22Rv1 (cell line): ENCODE measurements at regions not wholly inside any gene's neighbourhood (a gene's known extent, or its start where the extent isn't known, plus 50 kb on each side); places are given as distances from the start of the nearest gene placed in this dataset.

Experiments used
- H3K27ac ChIP-seq: fragments of 450-650 bp; 2 replicates; pipeline ENCODE4 v1.5.1; 2017
- ZFX ChIP-seq: fragments of 450-650 bp; IDR thresholded peaks from 2 replicates; pipeline ENCODE4 v1.6.1; 2017; ENCODE audit warnings: antibody characterized with exemption, borderline replicate concordance
- TF ChIP-seq, protein P1 (sequence below): fragments of 450-650 bp; IDR thresholded peaks from 2 replicates; pipeline ENCODE4 v1.5.1; 2017; ENCODE audit warnings: mild to moderate bottlenecking

DNA sequence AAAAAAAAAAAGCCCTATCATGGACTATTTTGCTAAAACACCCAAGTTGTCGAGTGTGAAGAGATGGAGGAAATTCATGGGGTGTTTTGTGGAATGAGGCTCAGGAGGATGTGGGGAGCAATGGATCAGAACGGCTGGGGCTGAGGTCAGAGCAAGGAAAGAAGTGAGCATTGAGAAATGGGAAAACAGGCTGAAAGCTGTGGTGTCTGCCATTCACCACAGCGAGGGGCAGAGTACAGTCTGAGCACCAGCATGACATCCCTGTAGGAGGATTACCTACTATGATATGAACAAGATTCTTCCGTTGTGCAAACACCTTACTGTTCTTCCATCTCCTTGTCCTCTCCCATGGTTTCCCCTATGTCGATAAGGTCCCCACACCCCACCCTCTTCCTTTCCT lies 193.1 kb downstream of the TMEM114 start:
- TF ChIP-seq ZFX, result no peak
- TF ChIP-seq, protein P1, sequence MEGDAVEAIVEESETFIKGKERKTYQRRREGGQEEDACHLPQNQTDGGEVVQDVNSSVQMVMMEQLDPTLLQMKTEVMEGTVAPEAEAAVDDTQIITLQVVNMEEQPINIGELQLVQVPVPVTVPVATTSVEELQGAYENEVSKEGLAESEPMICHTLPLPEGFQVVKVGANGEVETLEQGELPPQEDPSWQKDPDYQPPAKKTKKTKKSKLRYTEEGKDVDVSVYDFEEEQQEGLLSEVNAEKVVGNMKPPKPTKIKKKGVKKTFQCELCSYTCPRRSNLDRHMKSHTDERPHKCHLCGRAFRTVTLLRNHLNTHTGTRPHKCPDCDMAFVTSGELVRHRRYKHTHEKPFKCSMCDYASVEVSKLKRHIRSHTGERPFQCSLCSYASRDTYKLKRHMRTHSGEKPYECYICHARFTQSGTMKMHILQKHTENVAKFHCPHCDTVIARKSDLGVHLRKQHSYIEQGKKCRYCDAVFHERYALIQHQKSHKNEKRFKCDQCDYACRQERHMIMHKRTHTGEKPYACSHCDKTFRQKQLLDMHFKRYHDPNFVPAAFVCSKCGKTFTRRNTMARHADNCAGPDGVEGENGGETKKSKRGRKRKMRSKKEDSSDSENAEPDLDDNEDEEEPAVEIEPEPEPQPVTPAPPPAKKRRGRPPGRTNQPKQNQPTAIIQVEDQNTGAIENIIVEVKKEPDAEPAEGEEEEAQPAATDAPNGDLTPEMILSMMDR, result no peak
- no peak overlapping the region for H3K27ac ChIP-seq

DNA sequence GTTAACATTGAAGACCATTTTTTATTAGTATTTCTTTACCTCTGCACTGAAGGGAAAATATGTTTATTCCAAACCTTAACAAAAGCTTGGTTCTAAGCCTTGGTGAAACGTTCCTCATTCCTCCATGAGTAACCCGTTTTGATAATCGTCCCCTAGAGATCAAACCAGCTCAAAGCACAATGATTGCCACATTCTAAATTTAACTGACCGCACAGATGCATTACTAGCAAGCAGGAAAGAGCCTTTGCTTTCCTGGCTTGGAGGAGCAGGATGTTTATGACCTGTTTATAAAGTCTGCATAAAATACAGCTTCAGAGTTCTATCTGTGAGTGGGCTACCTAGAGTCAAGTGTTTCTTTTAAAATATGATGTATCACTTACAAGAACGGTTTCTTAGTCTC lies 193.8 kb downstream of the TMEM114 start:
- TF ChIP-seq, protein P1, result no peak
- no peak for TF ChIP-seq ZFX
- H3K27ac ChIP-seq, result no peak overlapping the region

DNA sequence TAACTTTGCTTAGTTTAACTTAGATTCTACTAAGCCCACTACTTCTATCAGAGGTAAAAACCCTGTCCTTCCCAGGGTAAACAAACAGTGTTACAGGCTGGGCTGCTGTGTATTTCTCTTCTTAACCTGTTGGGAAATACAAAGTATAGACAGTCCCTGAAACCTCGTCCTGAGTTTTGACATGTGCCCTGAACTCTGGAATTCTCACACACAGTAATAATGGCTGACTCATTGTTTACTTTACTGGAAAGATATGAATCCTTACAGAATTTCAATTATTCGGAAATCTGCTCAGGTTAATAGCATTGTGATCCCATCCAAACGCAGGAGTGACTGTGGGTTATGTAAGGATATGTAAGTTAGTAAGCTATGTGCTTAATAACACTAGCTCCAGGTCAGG lies 199.1 kb downstream of the TMEM114 start:
- no peak for TF ChIP-seq ZFX
- TF ChIP-seq, protein P1, result no peak

DNA sequence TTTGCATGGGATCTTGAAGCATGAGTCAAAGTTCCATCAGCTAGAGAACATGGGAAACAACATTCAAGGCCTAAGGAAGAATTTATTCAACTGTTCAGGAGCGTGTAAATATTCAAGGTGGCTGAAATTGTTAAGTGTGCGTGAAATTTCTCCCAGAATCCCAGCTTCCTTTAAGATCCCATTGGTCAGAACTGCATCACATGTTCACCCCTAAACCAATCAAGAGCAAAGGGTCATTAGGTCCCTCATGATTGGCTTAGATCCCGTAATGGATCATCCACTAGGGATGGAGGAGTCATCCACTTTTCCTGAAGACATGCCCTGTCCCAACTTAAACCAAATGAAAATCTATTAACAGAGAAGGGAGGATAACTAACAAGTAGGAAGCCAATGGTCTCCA lies 201.6 kb downstream of the TMEM114 start:
- no peak for TF ChIP-seq ZFX
- TF ChIP-seq, protein P1, result no peak

More for the DNA sequence above, 199.1 kb downstream of the TMEM114 start:
- no peak overlapping the region for H3K27ac ChIP-seq

DNA sequence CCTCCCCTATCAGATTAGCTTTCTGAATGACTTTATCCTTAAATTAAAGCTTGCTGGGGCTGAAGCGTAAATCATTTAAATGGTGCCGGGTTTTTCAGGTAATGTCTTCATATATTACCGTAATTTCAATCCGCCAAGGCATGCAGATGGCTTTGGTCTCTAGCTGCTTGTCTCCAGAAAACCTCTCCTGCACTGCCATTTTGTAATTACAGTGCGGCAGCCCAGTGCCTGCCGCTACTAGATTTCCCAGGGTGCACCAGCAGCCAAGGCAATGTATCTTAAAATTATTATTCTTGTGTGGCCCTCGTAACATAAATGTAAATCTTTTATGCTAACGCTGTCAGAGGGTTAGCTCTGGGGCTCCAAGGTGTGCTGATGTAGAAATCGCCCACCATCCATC lies 208.5 kb downstream of the TMEM114 start:
- no peak for TF ChIP-seq ZFX
- TF ChIP-seq, protein P1, result no peak
- no peak overlapping the region for H3K27ac ChIP-seq

More for the DNA sequence above, 201.6 kb downstream of the TMEM114 start:
- no peak overlapping the region for H3K27ac ChIP-seq

DNA sequence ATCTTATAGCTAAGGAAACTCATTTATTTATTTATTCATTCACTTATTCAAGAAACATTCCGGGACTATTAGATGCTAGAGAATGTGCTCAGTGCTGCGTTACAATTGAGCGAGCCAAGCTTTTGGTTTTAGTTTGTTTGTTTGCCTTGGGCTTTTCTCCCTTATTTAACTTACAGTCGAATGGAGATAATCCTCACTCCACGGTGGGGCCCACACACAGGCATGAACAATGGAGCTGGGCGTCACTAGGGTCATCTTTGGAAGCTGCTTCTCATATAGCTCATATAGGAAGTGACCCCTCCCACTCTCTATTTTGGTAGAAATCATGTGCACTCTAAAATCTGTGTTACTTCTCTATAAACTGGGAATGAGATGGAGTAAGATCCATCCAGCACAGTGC lies 210.0 kb downstream of the TMEM114 start:
- TF ChIP-seq ZFX, result no peak
- TF ChIP-seq, protein P1, result no peak
- no peak overlapping the region for H3K27ac ChIP-seq

DNA sequence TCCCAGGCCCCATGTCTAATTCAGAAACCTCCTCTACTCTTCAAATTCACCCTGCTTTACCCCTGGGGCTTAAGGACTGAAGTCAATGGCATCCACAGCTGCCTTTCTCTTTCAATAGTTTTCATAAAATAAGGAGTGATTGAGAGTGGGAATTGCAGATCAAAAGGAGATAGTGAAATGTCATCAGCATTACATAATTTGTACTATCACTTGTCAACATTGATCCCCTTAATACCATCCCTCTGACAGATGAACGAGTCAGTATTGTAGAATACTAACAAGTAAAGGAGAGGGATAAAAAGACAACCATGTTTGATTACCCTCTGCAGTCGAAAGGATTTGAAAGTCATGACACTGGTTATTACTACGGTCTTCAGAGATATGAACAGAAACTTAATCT lies 212.4 kb downstream of the TMEM114 start:
- TF ChIP-seq, protein P1, result no peak
- no peak for TF ChIP-seq ZFX
- no peak overlapping the region for H3K27ac ChIP-seq
